ENCODE measurements at regions not wholly inside any gene's neighbourhood (a gene's known extent, or its start where the extent isn't known, plus 50 kb on each side); places are given as distances from the start of the nearest gene placed in this dataset.
"Not testable (repeated sequence)": the region's sequence is repeated elsewhere in the genome, so short reads cannot be mapped to it uniquely, and the experiment has no call there.

GRCh38 chr11:100581318-100581717, 105.8 kb upstream of the ARHGAP42 start:
- no peak for DNase-seq (ENCODE audit: low spot score)

DNA sequence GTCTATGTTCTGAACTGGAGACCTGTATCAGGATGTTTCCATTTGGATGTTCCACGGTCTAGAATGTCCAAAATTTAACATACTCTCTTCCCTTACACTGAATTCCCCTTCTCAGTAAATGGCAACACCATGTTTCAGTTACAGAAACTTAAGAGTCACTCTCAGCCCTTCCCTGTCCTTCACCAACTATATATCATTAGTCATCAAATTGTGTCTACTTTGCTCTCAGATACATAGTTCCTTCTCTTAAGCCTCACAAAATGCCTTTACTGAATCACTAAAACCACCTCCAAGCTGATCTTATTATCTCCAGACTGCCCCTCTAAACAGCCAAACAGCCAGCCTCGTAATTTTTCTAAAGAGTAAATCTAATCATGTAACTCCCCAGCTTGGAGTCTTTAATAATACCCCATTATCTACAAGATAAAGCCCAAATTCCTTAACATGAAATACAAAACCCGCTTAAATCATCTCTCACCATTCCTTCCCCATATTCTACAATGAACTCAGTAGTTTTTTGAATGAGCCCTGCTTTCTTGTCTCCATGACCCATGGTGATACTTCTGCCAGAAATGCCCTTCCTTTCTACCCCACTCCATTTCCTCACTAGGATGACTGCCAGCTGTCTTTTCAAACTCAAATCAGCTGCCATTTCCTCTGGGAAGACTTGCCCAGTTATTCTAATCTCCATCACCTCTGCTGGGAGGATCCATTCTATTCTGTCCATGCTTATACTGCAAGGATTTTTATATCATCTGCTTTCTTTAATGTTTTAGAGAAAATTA, 102.7 kb upstream of the ARHGAP42 start:
- no peak for DNase-seq (ENCODE audit: low spot score)

GRCh38 chr11:100585728-100586127, 101.4 kb upstream of the ARHGAP42 start:
- no peak for DNase-seq (ENCODE audit: low spot score)

DNA sequence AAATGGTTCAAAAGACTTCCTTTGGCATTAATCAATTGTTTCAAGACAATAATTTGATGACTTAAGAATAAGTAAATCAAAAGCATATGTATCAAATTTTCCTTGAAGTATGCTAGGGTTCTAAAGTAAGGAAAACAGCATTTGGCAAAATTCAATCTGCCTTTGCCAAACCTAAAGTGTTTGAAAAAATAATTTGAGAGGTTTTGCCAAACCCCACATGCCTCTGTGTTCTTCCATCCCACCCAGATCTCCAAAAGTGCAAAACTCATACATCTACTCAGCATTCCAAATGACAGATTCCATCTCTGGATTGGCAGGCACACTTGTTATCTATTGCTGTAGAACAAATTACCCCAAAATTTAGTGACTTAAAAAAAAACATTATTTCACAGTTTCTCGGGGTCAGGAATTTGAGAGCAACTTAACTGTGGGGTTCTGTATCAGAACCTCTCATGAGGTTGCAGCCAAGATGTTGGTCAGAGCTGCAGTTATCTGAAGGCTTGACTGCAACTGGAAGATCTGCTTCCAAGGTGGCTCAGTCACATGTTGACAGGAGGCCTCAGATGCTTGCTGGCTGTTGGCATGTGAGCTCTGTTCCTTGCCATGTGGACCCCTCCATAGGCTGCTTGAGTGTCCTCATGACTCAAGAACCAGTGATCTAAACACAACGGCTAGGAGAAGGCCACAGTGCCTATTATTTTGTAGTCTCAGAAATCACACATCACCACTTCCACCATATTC, 100.6 kb upstream of the ARHGAP42 start:
- no peak for DNase-seq (ENCODE audit: low spot score)

DNA sequence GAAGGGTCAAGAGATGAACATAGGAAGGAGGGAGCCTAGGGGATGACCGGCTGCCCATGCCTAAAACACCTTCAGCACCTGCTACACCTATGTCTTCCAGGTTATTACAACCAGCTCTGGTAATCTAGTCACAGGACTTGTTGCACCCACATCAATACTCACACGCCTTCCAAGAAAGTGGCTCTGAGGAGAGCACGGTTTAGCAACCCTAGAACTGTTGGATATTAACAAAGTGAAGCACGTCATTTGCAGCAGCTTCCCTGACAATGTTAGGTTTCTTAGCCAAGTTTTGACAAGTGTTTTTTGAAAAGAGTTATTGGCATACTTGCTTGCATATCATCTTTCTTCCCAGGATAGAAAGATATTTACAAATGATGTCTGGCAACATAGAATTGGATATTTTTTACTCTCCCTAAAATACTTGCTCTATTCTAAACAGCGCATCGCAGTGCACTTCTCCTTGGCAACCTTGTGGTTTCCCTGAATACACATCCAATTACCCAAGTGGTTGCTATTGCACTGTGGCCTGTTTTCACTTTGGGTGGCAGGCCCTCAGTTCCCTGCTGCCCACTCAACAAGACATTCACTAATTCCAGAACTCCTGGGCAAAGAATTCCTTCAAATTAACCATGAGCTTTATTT, 94.3 kb upstream of the ARHGAP42 start:
- no peak for DNase-seq (ENCODE audit: low spot score)

GRCh38 chr11:100593291-100593690, 93.8 kb upstream of the ARHGAP42 start:
- DNase-seq (ENCODE audit: low spot score) = no peak

DNA sequence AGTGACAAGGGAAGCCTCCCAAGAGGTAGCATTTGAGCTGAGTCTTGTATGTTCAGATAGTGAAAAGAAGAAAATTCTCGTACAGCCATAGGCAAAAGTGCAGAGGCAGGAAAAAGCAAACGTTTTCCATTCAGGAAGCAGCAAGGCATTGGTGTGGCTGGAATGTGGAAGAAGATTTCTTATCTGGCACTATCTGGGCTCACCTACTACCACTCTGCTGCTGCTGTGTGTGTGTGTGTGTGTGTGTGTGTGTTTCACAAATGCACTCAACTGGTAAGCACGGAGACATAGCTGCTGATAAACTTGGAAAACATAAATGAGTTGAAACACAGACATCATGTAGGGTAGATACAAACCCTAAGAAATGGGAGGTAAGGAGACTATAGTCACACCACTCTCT, 92.8 kb upstream of the ARHGAP42 start:
- DNase-seq (ENCODE audit: low spot score) = no peak

DNA sequence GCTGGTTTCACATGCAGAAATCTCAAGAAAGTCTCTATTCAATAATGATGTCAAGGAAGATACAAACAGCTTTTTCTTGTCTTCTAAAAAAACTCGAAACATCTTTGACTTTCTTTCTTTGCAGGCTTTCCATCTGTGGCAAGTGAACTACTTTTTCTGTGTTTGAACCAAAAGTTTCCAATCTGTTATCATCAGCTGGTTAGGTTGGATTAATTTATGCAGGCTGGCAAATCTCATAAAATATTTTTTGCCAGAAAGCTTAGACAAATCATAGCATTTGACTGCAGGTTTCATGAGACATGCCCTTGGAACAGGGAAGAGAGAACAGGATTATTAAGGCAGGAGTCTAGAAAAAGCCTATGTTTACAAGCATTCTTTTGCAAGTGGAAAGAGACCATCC, 86.1 kb upstream of the ARHGAP42 start:
- no peak for DNase-seq (ENCODE audit: low spot score)

- no peak for DNase-seq (ENCODE audit: low spot score)
Observed at GRCh38 chr11:100602716-100603115, 84.4 kb upstream of the ARHGAP42 start.

GRCh38 chr11:100607761-100608160, 79.3 kb upstream of the ARHGAP42 start:
- not testable (repeated sequence) for DNase-seq (ENCODE audit: low spot score)

- no peak for DNase-seq (ENCODE audit: low spot score)
Observed at GRCh38 chr11:100612766-100613165, 74.3 kb upstream of the ARHGAP42 start.

- DNase-seq (ENCODE audit: low spot score) = no peak
Observed at GRCh38 chr11:100618914-100619313, 68.2 kb upstream of the ARHGAP42 start.

- no peak for DNase-seq (ENCODE audit: low spot score)
Observed at GRCh38 chr11:100619484-100619883, 67.6 kb upstream of the ARHGAP42 start.

DNA sequence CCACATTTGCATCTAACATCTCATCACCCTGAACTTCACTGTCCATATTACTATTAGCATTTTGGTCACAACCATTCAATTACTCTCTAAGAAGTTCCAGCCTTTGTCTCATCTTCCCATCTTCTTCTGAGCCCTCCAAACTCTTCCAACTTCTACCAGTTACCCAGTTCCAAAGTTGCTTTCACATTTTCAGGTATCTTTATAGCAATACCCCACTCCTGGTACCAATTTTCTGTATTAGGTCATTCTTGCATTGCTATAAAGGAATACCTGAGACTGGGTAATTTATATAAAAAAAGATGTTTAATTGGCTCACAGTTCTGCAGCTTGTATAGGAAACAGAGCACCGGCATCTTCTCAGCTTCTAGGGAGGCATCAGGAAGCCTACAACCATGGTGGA, 64.7 kb upstream of the ARHGAP42 start:
- no peak for DNase-seq (ENCODE audit: low spot score)

DNA sequence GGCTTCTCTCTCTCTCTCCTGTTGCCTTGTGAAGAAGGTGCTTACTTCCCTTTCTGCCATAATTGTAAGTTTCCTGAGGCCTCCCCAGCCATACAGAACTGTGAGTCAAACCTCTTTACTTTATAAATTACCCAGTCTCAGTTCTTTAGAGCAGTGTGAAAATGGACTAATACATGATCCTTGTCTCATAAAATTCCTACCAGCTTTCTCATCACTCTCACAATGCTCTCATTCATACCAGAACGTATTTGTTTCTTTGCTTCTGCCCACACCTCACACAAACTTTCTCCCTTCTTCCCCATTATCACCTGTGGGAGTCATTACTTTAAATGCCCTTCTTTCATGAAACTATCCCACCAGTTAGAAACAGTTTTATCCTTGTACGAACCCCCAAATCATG, 62.7 kb upstream of the ARHGAP42 start:
- no peak for DNase-seq (ENCODE audit: low spot score)

DNA sequence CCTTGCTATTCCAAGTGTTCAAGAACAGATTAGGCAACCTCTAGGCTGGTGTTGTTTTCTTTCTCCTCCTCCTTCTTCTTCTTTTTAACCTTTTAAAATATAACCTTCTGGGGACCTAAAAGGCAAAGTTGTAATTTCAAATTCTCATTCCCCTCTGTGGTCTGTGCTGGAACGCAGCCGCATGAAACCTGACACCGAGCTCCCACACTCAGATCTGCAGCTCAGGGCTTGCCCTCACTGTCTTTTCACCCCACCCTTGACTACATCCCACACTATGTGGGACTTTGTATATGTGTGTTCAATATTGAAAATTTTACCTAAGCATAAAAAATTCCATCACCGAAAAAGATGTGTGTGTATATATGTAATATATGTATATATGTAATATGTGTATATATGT, 62.0 kb upstream of the ARHGAP42 start:
- no peak for DNase-seq (ENCODE audit: low spot score)

- DNase-seq (ENCODE audit: low spot score) = no peak
Observed at GRCh38 chr11:100629671-100630070, 57.4 kb upstream of the ARHGAP42 start.

DNA sequence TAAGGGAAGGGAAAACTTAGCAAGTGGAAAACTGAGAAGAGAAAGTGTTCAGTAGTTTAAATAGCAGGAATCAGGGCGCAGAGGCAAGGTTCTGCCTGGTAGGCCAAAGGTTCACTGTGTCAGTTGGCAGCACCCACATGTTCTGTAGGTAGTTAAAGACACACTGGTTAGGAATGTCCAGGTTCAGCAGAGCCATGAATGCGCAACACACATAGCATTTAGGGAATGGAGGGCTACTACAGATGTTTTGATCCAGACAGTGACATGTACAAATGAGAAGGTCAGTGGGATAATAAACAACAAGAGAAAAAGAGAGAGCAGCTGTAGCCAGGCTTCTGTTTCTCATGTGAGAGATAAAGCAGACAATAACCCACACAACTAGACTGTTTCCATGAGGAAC, 56.2 kb upstream of the ARHGAP42 start:
- DNase-seq (ENCODE audit: low spot score) = no peak

GRCh38 chr11:100631316-100631715, 55.8 kb upstream of the ARHGAP42 start:
- DNase-seq (ENCODE audit: low spot score) = no peak

GRCh38 chr11:100632941-100633452, 54.1 kb upstream of the ARHGAP42 start:
- DNase-seq (ENCODE audit: low spot score) = peak; percentile 27

DNA sequence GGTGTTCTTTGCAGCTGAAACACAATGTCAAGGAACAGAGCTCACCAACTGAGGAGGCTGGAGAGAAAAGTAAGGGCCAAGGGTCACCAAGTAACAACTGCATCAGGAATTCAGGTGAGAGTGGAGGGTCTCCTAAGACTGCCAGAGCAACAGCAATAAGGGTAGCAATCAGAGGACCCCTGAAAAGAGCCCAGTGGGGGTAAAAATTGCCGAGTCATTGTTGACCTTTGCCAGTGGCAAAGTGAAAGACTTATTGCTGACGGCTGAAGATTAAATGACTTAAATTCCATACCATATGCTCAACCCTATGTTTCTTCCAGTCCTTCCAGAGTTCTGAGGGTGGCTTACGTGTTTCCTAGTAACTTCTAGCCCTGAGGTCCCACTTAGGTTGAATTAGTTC, 51.9 kb upstream of the ARHGAP42 start:
- DNase-seq (ENCODE audit: low spot score) = no peak

- DNase-seq (ENCODE audit: low spot score) = no peak
Observed at GRCh38 chr11:100636536-100636935, 50.6 kb upstream of the ARHGAP42 start.
